ENCODE measurements at regions not wholly inside any gene's neighbourhood (a gene's known extent, or its start where the extent isn't known, plus 50 kb on each side); places are given as distances from the start of the nearest gene placed in this dataset.

- peaks cover 0 to 2% (median 0%) of the 10 kb centered on the region in 4 experiments for H3K27me3 ChIP-seq (replicated peaks in 1 of 4; ENCODE audit: control extremely low read depth in 1 of 4, control insufficient read depth in 3 of 4, insufficient read depth in 4 of 4, low read length in 3 of 4)
- Mint-ChIP-seq H3K4me1 (no peaks in the 10 kb centered on the region), H3K27me3 (peaks cover 3% of the 10 kb centered on the region), H3K9me3 (ENCODE audit: insufficient read depth) (no peaks in the 10 kb centered on the region), H3K4me3 (no peak overlapping the region), H3K27ac (no peak overlapping the region)
- ChIA-PET CTCF (no interaction called here), POLR2A (no interaction called here)
- H3K9me3 ChIP-seq (ENCODE audit: control extremely low read depth in 1 of 3, control insufficient read depth in 2 of 3, insufficient read depth in 1 of 3, low read length in 2 of 3) = no peaks in the 10 kb centered on the region
- no peaks in the 10 kb centered on the region for H3K79me2 ChIP-seq (ENCODE audit: control insufficient read depth, insufficient read depth, low read length)
- no peak overlapping the region for H3K4me2 ChIP-seq (replicated peaks; ENCODE audit: low read depth, low read length, poor library complexity, severe bottlenecking)
- no peak for TF ChIP-seq EZH2 (IDR thresholded peaks at IDR 0.05; ENCODE audit: borderline replicate concordance, insufficient read depth, low read depth, low read length, poor library complexity, severe bottlenecking)
- no peak for ATAC-seq (ENCODE audit: low read depth)
- 70% methylated on average over 2 of the region's 4 CpGs for WGBS (ENCODE audit: insufficient coverage)
- no peak overlapping the region for H3K9ac ChIP-seq (ENCODE audit: low read length)
- no peak overlapping the region for H3K4me3 ChIP-seq (ENCODE audit: control extremely low read depth in 1 of 5, extremely low read depth in 1 of 5, insufficient read depth in 1 of 5, low read depth in 2 of 5, low read length in 4 of 5)
- no peak overlapping the region for H3K27ac ChIP-seq (ENCODE audit: low read length in 2 of 2)
- no peaks in the 10 kb centered on the region for H3K36me3 ChIP-seq (replicated peaks in 1 of 2; ENCODE audit: control extremely low read depth in 1 of 2, control insufficient read depth in 1 of 2, extremely low read depth in 1 of 2, insufficient read depth in 2 of 2, low read length in 1 of 2)
- H3K4me1 ChIP-seq (ENCODE audit: control insufficient read depth in 2 of 2, insufficient read depth in 2 of 2, low read length in 2 of 2) = no peaks in the 10 kb centered on the region
- no peaks in the 10 kb centered on the region for H4K20me1 ChIP-seq (ENCODE audit: control insufficient read depth, insufficient read depth, low read length, poor library complexity, severe bottlenecking)
- intact Hi-C loops (cut with micrococcal nuclease) = no loop called here
- no peak for DNase-seq
- no peak overlapping the region for H2AFZ ChIP-seq (ENCODE audit: insufficient read depth, low read depth, low read length, poor library complexity, severe bottlenecking)
These were observed 240.6 kb upstream of the ADAMTSL1 start for GRCh38 chr9:18233311-18233710.

DNA sequence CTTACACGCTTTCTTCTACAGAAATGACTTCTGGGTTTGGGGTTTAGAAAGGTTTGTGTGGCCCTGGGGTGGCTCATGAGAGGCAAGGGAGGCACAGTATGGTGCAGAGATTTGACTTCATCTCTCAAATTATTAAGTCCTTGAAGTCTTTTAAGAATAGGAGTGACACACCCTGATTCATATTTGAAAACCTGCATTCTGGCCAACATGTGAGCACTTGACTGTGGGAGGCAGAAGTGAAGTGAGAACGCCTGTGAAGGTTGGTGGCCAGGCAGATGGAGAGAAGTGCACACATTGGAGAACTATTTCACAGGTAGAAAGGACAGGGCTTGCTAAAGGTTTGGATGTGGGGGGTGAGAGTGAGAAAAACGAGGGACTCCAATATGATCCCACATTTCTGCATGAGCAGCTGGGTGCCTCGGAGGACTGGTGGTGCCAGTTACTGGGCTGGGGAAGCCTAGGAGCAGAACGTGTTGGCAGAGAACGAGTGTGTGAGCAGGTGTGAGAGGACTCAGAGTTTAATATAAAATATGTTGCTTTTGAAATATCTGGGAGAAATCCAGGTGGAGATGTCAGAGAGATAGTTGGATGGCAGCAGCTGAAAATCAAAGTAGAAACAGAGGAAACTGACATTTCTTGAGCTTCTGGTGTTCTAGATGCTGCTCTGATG is 240.0 kb upstream of the ADAMTSL1 start:
- H3K27ac ChIP-seq (ENCODE audit: low read length in 2 of 2) = no peak overlapping the region
- no peaks in the 10 kb centered on the region for H3K4me1 ChIP-seq (ENCODE audit: control insufficient read depth in 2 of 2, insufficient read depth in 2 of 2, low read length in 2 of 2)
- no peaks in the 10 kb centered on the region for H3K4me1 Mint-ChIP-seq
- intact Hi-C loops (cut with micrococcal nuclease) = no loop called here
- H4K20me1 ChIP-seq (ENCODE audit: control insufficient read depth, insufficient read depth, low read length, poor library complexity, severe bottlenecking) = no peaks in the 10 kb centered on the region
- ATAC-seq (ENCODE audit: low read depth) = no peak
- CTCF ChIA-PET = no interaction called here
- DNase-seq = no peak
- H3K79me2 ChIP-seq (ENCODE audit: control insufficient read depth, insufficient read depth, low read length) = no peaks in the 10 kb centered on the region
- H2AFZ ChIP-seq (ENCODE audit: insufficient read depth, low read depth, low read length, poor library complexity, severe bottlenecking) = no peak overlapping the region
- peaks cover 0 to 2% (median 0%) of the 10 kb centered on the region in 4 experiments for H3K27me3 ChIP-seq (replicated peaks in 1 of 4; ENCODE audit: control extremely low read depth in 1 of 4, control insufficient read depth in 3 of 4, insufficient read depth in 4 of 4, low read length in 3 of 4)
- no peak overlapping the region for H3K27ac Mint-ChIP-seq
- 82% methylated on average over 6 of the region's 6 CpGs for WGBS (ENCODE audit: insufficient coverage)
- H3K4me2 ChIP-seq (replicated peaks; ENCODE audit: low read depth, low read length, poor library complexity, severe bottlenecking) = no peak overlapping the region
- no peaks in the 10 kb centered on the region for H3K9me3 Mint-ChIP-seq (ENCODE audit: insufficient read depth)
- H3K9me3 ChIP-seq (ENCODE audit: control extremely low read depth in 1 of 3, control insufficient read depth in 2 of 3, insufficient read depth in 1 of 3, low read length in 2 of 3) = no peaks in the 10 kb centered on the region
- peaks cover 3% of the 10 kb centered on the region for H3K27me3 Mint-ChIP-seq
- no peak overlapping the region for H3K4me3 ChIP-seq (ENCODE audit: control extremely low read depth in 1 of 5, extremely low read depth in 1 of 5, insufficient read depth in 1 of 5, low read depth in 2 of 5, low read length in 4 of 5)
- TF ChIP-seq EZH2 (IDR thresholded peaks at IDR 0.05; ENCODE audit: borderline replicate concordance, insufficient read depth, low read depth, low read length, poor library complexity, severe bottlenecking) = no peak
- TF ChIP-seq, protein P1, sequence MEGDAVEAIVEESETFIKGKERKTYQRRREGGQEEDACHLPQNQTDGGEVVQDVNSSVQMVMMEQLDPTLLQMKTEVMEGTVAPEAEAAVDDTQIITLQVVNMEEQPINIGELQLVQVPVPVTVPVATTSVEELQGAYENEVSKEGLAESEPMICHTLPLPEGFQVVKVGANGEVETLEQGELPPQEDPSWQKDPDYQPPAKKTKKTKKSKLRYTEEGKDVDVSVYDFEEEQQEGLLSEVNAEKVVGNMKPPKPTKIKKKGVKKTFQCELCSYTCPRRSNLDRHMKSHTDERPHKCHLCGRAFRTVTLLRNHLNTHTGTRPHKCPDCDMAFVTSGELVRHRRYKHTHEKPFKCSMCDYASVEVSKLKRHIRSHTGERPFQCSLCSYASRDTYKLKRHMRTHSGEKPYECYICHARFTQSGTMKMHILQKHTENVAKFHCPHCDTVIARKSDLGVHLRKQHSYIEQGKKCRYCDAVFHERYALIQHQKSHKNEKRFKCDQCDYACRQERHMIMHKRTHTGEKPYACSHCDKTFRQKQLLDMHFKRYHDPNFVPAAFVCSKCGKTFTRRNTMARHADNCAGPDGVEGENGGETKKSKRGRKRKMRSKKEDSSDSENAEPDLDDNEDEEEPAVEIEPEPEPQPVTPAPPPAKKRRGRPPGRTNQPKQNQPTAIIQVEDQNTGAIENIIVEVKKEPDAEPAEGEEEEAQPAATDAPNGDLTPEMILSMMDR (IDR thresholded peaks at IDR 0.05) = no peak
- no peaks in the 10 kb centered on the region for H3K36me3 ChIP-seq (replicated peaks in 1 of 2; ENCODE audit: control extremely low read depth in 1 of 2, control insufficient read depth in 1 of 2, extremely low read depth in 1 of 2, insufficient read depth in 2 of 2, low read length in 1 of 2)
- H3K4me3 Mint-ChIP-seq = no peak overlapping the region
- no peak overlapping the region for H3K9ac ChIP-seq (ENCODE audit: low read length)
- POLR2A ChIA-PET = no interaction called here

Measured in B cell (primary cell).